Suprapubic skin (tissue), 4 donors: ENCODE measurements at regions not wholly inside any gene's neighbourhood (a gene's known extent, or its start where the extent isn't known, plus 50 kb on each side); places are given as distances from the start of the nearest gene placed in this dataset.

ENCODE experiments used
- CTCF ChIP-seq, 2 donors: fragments of 200-600 bp in 1 of 2; fragments of 450-650 bp in 1 of 2; sonication (generic) in 1 of 2; IDR thresholded peaks; one replicate each; pipeline ENCODE4 v1.5.1; 2016 to 2019; ENCODE audit warnings: antibody characterized with exemption in 2 of 2, mild to moderate bottlenecking in 1 of 2, moderate library complexity in 1 of 2
- EP300 ChIP-seq: sonication (generic); formaldehyde crosslinking; IDR thresholded peaks from one replicate; pipeline ENCODE4 v1.6.1; 2017; ENCODE audit warnings: antibody characterized with exemption
- POLR2A ChIP-seq, 2 donors: fragments of 450-650 bp; IDR thresholded peaks; one replicate each; pipeline ENCODE4 v1.6.1; 2017; ENCODE audit warnings: antibody characterized with exemption in 2 of 2, mild to moderate bottlenecking in 2 of 2, moderate library complexity in 2 of 2
- POLR2AphosphoS5 ChIP-seq, 3 donors: sonication (generic); formaldehyde crosslinking; IDR thresholded peaks; one replicate each; pipeline ENCODE4 v1.6.1; 2017; ENCODE audit warnings: antibody characterized with exemption in 3 of 3

GRCh38 chr13:106210324-106210723, 325.1 kb downstream of the EFNB2 start:
- TF ChIP-seq CTCF (IDR thresholded peaks at IDR 0.05) (no peak), POLR2AphosphoS5 (IDR thresholded peaks at IDR 0.05) (no peak), POLR2A (IDR thresholded peaks at IDR 0.05) (no peak), EP300 (no peak)
